ENCODE measurements at regions not wholly inside any gene's neighbourhood (a gene's known extent, or its start where the extent isn't known, plus 50 kb on each side); places are given as distances from the start of the nearest gene placed in this dataset.
A peak's percentile ranks its signal among the peaks of the same experiment; 100 is the strongest.

- H2AFZ ChIP-seq: peak overlapping the region; percentile 38; the same call in 1 of the 2 replicates
- Mint-ChIP-seq H3K4me3 (no peak overlapping the region), H3K27ac (no peak overlapping the region), H3K9me3 (no peaks in the 10 kb centered on the region), H3K36me3 (ENCODE audit: low read depth) (no peaks in the 10 kb centered on the region), H3K4me1 (peaks cover 5% of the 10 kb centered on the region), H3K27me3 (ENCODE audit: insufficient read depth, low read depth, poor library complexity) (no peaks in the 10 kb centered on the region)
- no peak overlapping the region for H3K4me2 ChIP-seq
- H3F3A ChIP-seq (replicated peaks; ENCODE audit: low read depth): no peaks in the 10 kb centered on the region
- DNase-seq (ENCODE audit: low spot score): no peak
- no peaks in the 10 kb centered on the region for H4K20me1 ChIP-seq (replicated peaks; ENCODE audit: insufficient read depth)
- no peaks in the 10 kb centered on the region for H3K79me2 ChIP-seq (replicated peaks; ENCODE audit: insufficient read depth)
- H3K36me3 ChIP-seq (ENCODE audit: insufficient read depth): no peaks in the 10 kb centered on the region
- no peak overlapping the region for H3K4me3 ChIP-seq
- no peaks in the 10 kb centered on the region for H3K9me2 ChIP-seq (ENCODE audit: insufficient read depth)
- TF ChIP-seq ETS1 (IDR thresholded peaks at IDR 0.05) (no peak), CTCF (conservative IDR thresholded peaks at IDR 0.05; ENCODE audit: low read depth in 2 of 2) (no peak), EZH2 (IDR thresholded peaks at IDR 0.05; ENCODE audit: low read depth, unreplicated experiment) (no peak), JUNB (IDR thresholded peaks at IDR 0.05; ENCODE audit: unreplicated experiment) (no peak), ZNF114 (CRISPR knock-in tag; IDR thresholded peaks at IDR 0.05) (no peak), ZNF331 (CRISPR knock-in tag; IDR thresholded peaks at IDR 0.05; ENCODE audit: low read depth) (no peak), POLR2AphosphoS5 (IDR thresholded peaks at IDR 0.05; ENCODE audit: low read depth) (no peak), EZH2phosphoT487 (IDR thresholded peaks at IDR 0.05; ENCODE audit: unreplicated experiment) (no peak), ZNF462 (CRISPR knock-in tag; IDR thresholded peaks at IDR 0.05) (no peak), CREB1 (CRISPR knock-in tag; IDR thresholded peaks at IDR 0.05; ENCODE audit: low read depth) (no peak), STAT1 (IDR thresholded peaks at IDR 0.05; ENCODE audit: unreplicated experiment) (no peak), NANOG (IDR thresholded peaks at IDR 0.05; ENCODE audit: borderline replicate concordance) (no peak), REST (IDR thresholded peaks at IDR 0.05; ENCODE audit: unreplicated experiment) (no peak)
- ATAC-seq: no peak
- H3K4me1 ChIP-seq (ENCODE audit: insufficient read depth): peaks cover 4% of the 10 kb centered on the region; the same call in 1 of the 2 replicates
- no peak overlapping the region for H3K27ac ChIP-seq (ENCODE audit: low read depth)
- H3K27me3 ChIP-seq (ENCODE audit: insufficient read depth): no peaks in the 10 kb centered on the region
Observed at GRCh38 chr13:79663977-79664636, 183.2 kb downstream of the NDFIP2 start.

Measured in GM23338 (cell line).